Upper lobe of left lung (tissue), 4 donors: ENCODE measurements at regions not wholly inside any gene's neighbourhood (a gene's known extent, or its start where the extent isn't known, plus 50 kb on each side); places are given as distances from the start of the nearest gene placed in this dataset.

ENCODE experiments used
- EP300 ChIP-seq, 4 donors: sonication (generic); formaldehyde crosslinking; IDR thresholded peaks; one replicate each; pipeline ENCODE4 v1.5.1; 2017; ENCODE audit warnings: antibody characterized with exemption in 4 of 4, control low read depth in 2 of 4
- POLR2A ChIP-seq, 4 donors: fragments of 450-650 bp; IDR thresholded peaks; one replicate each; pipeline ENCODE4 v1.5.1; 2016 to 2017; ENCODE audit warnings: antibody characterized with exemption in 4 of 4, mild to moderate bottlenecking in 2 of 4
- POLR2AphosphoS5 ChIP-seq, 2 donors: sonication (generic); formaldehyde crosslinking; IDR thresholded peaks; one replicate each; pipeline ENCODE4 v1.5.1; 2017; ENCODE audit warnings: antibody characterized with exemption in 2 of 2
- TF ChIP-seq, protein P1 (sequence below), 6 experiments: fragments of 450-650 bp in 4 of 6; fragments of 200-600 bp in 2 of 6; sonication (generic) in 2 of 6; IDR thresholded peaks; one replicate each; pipeline ENCODE4 v1.5.1; 2016 to 2019; ENCODE audit warnings: antibody characterized with exemption in 6 of 6

DNA sequence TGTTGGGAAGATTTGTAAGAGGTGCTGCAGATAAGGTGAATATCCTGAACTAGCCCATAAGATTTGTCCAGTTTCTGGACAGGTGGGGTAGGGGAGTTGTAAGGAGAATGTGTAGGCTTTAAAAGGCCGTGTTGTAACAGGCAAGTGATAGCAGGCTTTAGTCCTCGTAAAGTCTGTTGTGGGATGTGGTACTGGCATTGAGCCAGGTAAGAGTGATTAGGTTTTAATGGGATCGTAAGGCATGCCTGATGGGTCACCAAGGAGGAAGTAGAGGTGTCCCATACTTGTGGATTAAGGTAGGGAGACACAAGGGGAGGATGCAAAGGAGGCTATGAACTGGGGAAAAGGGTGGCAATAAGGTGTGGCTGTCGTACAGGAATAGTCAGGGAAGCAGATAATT, 256.9 kb upstream of the DKK2 start:
- TF ChIP-seq, protein P1, sequence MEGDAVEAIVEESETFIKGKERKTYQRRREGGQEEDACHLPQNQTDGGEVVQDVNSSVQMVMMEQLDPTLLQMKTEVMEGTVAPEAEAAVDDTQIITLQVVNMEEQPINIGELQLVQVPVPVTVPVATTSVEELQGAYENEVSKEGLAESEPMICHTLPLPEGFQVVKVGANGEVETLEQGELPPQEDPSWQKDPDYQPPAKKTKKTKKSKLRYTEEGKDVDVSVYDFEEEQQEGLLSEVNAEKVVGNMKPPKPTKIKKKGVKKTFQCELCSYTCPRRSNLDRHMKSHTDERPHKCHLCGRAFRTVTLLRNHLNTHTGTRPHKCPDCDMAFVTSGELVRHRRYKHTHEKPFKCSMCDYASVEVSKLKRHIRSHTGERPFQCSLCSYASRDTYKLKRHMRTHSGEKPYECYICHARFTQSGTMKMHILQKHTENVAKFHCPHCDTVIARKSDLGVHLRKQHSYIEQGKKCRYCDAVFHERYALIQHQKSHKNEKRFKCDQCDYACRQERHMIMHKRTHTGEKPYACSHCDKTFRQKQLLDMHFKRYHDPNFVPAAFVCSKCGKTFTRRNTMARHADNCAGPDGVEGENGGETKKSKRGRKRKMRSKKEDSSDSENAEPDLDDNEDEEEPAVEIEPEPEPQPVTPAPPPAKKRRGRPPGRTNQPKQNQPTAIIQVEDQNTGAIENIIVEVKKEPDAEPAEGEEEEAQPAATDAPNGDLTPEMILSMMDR (IDR thresholded peaks at IDR 0.05): no peak
- TF ChIP-seq EP300 (IDR thresholded peaks at IDR 0.05): no peak
- TF ChIP-seq POLR2A (IDR thresholded peaks at IDR 0.05): no peak
- no peak for TF ChIP-seq POLR2AphosphoS5 (IDR thresholded peaks at IDR 0.05)
